NOMO-1 (cell line): ENCODE measurements at regions not wholly inside any gene's neighbourhood (a gene's known extent, or its start where the extent isn't known, plus 50 kb on each side); places are given as distances from the start of the nearest gene placed in this dataset.

Source experiments
- DNase-seq, 2 experiments: peaks; one replicate each; lab custom pipeline; 2025; ENCODE audit not compliant: unreplicated experiment in 2 of 2; lab: John Stamatoyannopoulos, UW

GRCh38 chr2:150732064-150732463 lies 244.6 kb upstream of the RND3 start:
- no peak for DNase-seq

DNA sequence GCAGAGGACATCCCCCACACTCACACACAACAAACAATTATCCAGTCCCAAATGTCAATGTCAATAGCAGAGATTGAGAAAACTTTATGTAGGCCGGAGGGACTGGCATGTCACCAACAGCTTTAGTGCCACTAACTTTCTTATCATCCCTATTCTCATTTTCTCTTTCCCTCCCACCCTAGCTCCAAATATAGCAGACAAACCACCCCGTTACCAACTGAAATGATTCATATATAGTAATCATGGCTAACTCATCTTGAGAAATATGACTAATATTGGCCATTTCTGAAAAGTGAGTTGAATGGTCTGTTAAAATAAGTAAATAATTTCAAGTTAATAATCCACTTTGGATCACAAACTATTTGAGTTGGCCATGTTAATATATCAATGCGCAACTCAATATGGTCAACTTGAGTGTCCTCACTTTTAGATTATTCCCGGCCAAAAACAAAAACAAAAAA lies 242.1 kb upstream of the RND3 start:
- DNase-seq = no peak

DNA sequence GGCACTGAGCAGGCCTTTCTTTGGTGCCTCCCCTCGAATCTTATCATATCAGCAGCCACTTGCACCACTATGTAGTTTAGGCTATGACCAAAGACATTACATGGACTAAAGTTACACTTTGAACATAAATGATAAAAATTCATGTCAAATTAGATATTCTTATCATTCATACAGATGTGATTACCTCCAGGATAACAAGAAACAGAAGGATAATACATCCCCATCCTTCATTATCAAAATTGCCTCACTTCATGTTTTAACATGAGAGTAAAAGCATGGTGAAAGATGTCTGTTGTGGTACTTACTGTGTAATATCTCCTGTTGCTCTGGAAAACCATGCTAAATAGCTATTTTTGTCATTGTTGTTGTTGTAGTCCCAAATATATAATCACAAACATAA lies 230.8 kb upstream of the RND3 start:
- no peak for DNase-seq

DNA sequence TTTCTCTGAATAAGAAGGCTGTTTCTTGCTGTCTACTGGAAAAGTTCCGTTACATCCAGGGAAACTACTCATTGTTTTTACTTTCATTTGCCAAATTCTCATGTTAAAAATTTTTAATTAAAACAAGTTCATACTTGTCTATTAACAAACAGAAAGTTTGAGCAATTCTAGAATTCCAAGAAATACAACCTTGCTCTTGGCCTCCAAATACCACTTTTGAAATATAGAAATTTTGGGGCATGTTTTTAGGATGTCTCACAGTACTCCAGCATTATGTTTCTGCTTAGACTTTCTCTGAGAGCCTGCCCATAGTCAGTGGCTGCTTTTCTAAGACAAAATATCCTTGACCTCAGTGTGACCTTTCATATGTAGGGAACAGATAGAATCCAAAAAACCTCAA lies 228.7 kb upstream of the RND3 start:
- no peak for DNase-seq

DNA sequence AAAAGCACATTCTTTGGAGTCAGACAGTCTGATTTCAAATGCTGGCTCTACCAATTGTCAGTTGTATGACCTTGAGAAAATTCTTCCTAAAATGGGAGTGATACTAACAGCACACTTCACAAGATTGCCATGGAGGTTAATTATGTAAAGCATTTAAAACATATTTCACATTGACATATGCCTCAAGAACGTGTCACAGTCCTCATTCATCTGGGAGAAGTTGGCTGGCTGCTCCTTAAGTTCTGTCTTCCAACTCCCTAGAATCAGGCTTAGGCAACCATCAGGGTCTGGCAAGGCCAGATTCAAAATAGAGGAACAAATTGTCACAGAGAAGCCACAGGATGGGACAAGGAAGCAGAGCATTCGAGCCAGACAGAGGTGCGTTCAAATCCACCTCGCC lies 228.0 kb upstream of the RND3 start:
- DNase-seq = no peak

DNA sequence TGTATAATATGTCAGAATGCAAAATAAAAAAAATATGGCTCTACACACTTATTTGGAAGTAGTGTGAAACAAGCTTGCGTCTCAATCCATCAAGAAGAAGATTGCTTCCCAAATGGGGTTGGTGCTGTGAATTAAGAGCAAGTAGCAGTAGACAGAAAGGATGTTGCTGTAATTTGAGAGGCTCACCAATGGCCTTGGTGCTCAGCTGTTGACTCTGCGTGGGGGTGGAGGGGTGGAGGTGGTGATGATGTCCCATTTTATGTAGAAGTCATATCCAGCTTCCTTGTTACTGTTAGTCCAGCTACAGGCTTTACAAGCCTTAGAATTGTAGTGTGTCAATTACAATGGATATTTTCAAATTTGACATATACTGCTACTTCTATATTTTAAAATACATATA lies 223.4 kb upstream of the RND3 start:
- no peak for DNase-seq

GRCh38 chr2:150710041-150710440 lies 222.6 kb upstream of the RND3 start:
- DNase-seq = no peak

- no peak for DNase-seq
Measured at GRCh38 chr2:150706561-150706960, 219.1 kb upstream of the RND3 start.

- no peak for DNase-seq
Measured at GRCh38 chr2:150705767-150706166, 218.3 kb upstream of the RND3 start.

DNA sequence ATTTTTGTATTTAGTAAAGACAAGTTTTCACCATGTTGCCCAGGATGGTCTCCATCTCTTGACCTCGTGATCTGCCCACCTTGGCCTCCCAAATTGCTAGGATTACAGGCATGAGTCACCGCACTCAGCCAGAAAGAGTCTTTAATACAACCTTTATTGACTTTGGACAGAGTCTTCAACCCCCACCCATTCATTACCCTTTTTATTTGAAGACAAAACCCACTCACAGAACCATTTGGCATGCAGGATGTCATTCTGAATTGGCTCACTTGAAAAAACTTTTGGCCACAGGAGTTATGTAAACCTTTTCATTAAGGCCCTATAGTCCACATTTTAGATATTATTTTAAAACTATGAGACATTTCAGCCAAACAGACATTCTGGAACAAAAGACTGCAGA lies 217.9 kb upstream of the RND3 start:
- no peak for DNase-seq

GRCh38 chr2:150702791-150703190 lies 215.3 kb upstream of the RND3 start:
- no peak for DNase-seq

DNA sequence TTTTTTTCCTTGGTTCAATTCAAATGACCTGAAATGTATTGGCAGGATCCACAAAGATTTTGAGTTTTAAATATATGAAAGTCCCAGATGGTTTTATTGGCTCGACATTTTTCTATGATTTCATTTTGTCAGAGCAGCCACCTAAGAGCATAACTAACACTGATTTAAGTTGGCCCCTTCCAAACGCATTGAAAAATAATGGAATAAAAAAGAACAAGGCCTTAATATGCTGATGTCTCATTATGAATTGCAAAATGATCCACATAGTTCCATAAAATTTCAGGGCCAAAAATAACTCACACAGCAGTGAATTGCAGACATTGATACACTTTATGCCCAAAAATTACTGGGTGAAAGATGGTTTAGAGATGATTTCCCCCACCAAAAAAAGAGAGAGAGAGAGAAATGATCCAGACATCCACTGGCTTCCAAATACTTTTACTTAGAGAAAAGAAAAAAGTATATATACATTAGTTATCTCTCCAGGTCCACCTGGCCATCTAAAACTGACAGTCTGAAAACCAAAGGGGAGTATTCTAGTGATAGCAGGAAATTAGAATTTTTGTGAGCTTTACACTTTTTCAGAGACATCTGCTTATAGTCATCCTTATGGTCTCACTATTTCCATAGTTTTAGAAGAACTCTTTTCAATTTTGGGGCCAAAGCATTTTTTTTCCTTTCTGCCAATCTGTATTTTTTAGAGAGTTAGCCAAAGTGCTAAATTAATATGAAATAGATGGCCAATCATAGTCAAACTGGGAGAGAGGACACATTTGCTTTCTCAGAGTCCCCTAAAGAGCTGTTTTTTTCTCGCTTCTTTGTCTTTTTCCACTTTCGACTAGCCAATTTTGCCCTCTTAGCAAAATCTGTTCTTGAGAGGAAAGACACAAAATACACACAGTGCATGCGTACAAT lies 213.5 kb upstream of the RND3 start:
- no peak for DNase-seq

GRCh38 chr2:150699218-150699617 lies 211.8 kb upstream of the RND3 start:
- DNase-seq = no peak

DNA sequence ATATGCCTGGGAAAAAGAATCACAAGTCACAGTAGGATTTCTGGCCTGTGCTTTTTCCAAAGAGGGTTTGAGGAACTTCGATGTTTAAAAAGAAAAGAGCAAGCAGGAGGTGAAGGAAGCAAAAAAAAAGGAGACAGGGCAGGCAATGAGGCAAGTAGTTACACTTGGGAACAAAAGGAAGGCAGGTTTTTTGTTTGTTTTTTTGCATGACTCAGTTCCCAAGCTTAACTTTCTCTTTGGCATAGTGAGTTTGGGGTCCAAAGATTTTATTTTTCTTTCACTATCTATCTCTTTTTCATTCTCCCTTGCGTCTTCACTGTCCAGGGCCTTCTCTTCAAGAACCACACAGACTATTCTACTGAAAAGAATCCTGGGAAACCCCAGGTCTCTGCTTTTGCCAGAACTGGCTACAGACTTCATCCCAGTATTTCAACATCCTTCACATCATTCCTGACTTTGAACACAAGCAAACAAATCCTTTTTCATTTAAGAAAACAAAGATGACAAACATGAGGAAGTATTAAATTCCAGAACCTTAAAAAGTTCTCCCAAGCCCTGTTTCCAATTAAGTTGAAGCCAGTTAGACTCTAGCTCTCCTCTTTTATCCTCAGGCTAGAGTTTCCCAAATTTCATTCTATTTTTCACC lies 210.7 kb upstream of the RND3 start:
- DNase-seq = no peak

GRCh38 chr2:150697596-150697995 lies 210.1 kb upstream of the RND3 start:
- no peak for DNase-seq

GRCh38 chr2:150695451-150696135 lies 208.1 kb upstream of the RND3 start:
- no peak for DNase-seq

DNA sequence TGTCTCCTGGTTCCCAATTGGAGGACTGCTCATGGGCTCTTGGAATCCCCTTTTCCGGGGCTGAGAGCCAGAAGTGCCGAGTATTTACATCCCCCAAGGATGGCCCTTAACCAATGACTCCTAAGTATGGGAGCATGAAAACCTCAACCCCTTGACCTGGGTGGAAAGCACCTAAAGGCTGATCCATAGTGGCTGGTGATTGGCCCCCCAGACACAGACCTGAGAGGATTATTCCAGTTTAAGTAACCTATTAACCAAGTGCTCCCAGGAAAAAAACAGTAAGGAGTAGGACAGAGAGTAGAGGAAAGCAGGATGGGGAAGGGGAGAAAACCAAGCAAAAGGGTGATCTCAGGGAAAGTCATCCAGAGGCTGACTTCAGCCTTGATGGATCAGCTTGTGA lies 206.1 kb upstream of the RND3 start:
- no peak for DNase-seq

- DNase-seq = no peak
Measured at GRCh38 chr2:150690870-150691269, 203.4 kb upstream of the RND3 start.

GRCh38 chr2:150690261-150690660 lies 202.8 kb upstream of the RND3 start:
- no peak for DNase-seq

DNA sequence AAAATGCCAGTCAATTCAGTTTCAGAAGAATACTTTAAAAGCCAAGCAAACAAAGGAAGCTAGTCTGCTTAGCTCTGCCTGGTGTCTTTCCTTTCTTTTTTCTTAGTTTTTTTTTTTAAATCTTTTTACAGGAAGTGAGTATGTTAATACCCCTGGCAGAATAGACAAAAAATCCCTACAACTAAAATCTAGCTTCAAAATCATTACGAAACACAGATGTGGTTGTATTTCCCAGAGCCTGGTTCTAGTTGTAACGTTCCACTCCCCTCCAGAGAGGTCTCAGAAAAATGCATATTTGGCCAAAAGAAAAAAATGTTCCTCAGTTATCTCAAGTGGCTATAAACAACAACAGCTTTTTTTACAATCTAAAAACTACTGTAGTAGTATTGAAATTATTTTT lies 202.1 kb upstream of the RND3 start:
- no peak for DNase-seq

GRCh38 chr2:150688016-150688415 lies 200.5 kb upstream of the RND3 start:
- DNase-seq = no peak

DNA sequence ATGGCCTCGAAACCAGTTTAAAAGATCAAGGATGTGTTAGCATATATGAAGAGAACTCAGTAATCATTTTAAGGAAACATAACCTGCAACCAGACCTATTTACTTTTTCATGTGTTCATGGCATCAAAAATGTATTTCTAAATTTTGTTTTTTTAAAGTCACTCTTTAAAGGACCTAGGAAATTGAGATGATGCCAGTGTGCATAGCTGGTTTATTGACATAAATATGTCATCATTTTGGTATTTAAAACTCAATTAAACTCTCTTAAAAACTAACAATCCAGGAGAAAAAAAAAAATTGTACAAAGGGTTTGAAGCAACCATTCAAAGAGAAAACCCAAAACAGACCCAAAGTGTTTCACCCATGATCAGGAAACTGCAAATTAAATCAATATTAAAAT lies 198.9 kb upstream of the RND3 start:
- DNase-seq = no peak
